Keratinocyte (primary cell): ENCODE measurements at regions not wholly inside any gene's neighbourhood (a gene's known extent, or its start where the extent isn't known, plus 50 kb on each side); places are given as distances from the start of the nearest gene placed in this dataset.

Source experiments
- DNase-seq: peaks from one replicate; pipeline ENCODE4 v3.0.0-alpha.2; 2011; ENCODE audit warnings: low read depth, missing footprints, low spot score
- FAIRE-seq: peaks from 2 replicates; lab custom pipeline; 2011; peaks lifted over from hg19 to GRCh38; lab: Jason Lieb, UNC
- H2AFZ ChIP-seq: 2 replicates; pipeline ENCODE4 v1.6.0; 2012; ENCODE audit warnings: low read length, control low read depth, inconsistent platforms; ENCODE audit not compliant: control insufficient read depth
- H3K27ac ChIP-seq: 2 replicates; pipeline ENCODE4 v1.5.1; 2011; ENCODE audit warnings: low read length; ENCODE audit not compliant: control insufficient read depth, insufficient read depth
- H3K27me3 ChIP-seq: 3 replicates; pipeline ENCODE4 v1.6.0; 2011; ENCODE audit warnings: low read length; ENCODE audit not compliant: control insufficient read depth, insufficient read depth; ENCODE audit errors: extremely low read depth
- H3K36me3 ChIP-seq, 2 experiments: 2 replicates in 1 of 2; 3 replicates in 1 of 2; pipeline ENCODE4 v1.5.1; 2011; ENCODE audit warnings: low read length in 2 of 2, mild to moderate bottlenecking in 1 of 2; ENCODE audit not compliant: control insufficient read depth in 2 of 2, insufficient read depth in 2 of 2; ENCODE audit errors: extremely low read depth in 1 of 2
- H3K4me1 ChIP-seq: 3 replicates; pipeline ENCODE4 v1.5.1; 2011; ENCODE audit warnings: low read length; ENCODE audit not compliant: control insufficient read depth, insufficient read depth; ENCODE audit errors: extremely low read depth
- H3K4me2 ChIP-seq: 3 replicates; pipeline ENCODE4 v1.6.0; 2011; ENCODE audit warnings: low read depth, low read length; ENCODE audit not compliant: control insufficient read depth, insufficient read depth; ENCODE audit errors: extremely low read depth
- H3K4me3 ChIP-seq, 3 experiments: fragments of 200-600 bp in 1 of 3; sonication (generic) in 1 of 3; 2 replicates in 2 of 3; 3 replicates in 1 of 3; pipeline ENCODE4 v1.5.1; 2011 to 2016; ENCODE audit warnings: low read length in 3 of 3, mild to moderate bottlenecking in 3 of 3, control low read depth in 2 of 3, inconsistent platforms in 1 of 3, low read depth in 1 of 3, mixed read lengths in 1 of 3, mixed run types in 1 of 3, moderate library complexity in 1 of 3; ENCODE audit not compliant: control insufficient read depth in 2 of 3, insufficient read depth in 2 of 3; ENCODE audit errors: extremely low read depth in 1 of 3
- H3K79me2 ChIP-seq: 2 replicates; pipeline ENCODE4 v1.6.0; 2012; ENCODE audit warnings: low read length; ENCODE audit not compliant: control insufficient read depth, insufficient read depth
- H3K9ac ChIP-seq: 3 replicates; pipeline ENCODE4 v1.6.0; 2011; ENCODE audit warnings: low read length; ENCODE audit not compliant: control insufficient read depth, insufficient read depth; ENCODE audit errors: extremely low read depth
- H3K9me1 ChIP-seq: 3 replicates; pipeline ENCODE4 v1.6.0; 2011; ENCODE audit warnings: low read length; ENCODE audit not compliant: control insufficient read depth, insufficient read depth; ENCODE audit errors: extremely low read depth
- H3K9me3 ChIP-seq: 2 replicates; pipeline ENCODE4 v1.5.1; 2012; ENCODE audit warnings: low read depth, low read length; ENCODE audit not compliant: control insufficient read depth
- H4K20me1 ChIP-seq: 3 replicates; pipeline ENCODE4 v1.6.0; 2011; ENCODE audit warnings: low read length; ENCODE audit not compliant: control insufficient read depth, insufficient read depth; ENCODE audit errors: extremely low read depth
- EZH2 ChIP-seq: IDR thresholded peaks from one replicate; pipeline ENCODE4 v1.6.1; 2012; ENCODE audit warnings: inconsistent platforms, mild to moderate bottlenecking, low read length, moderate library complexity
- dilution Hi-C: fragments of 300-500 bp; cut with MboI; formaldehyde crosslinking; loops from one replicate; pipeline ENCODE4 v1.7.0; 2020; ENCODE audit warnings: low sequenced_read_pairs; ENCODE audit not compliant: extremely low pct_ligation_motif_present
- TF ChIP-seq, protein P1 (sequence below), 3 experiments: IDR thresholded peaks in 1 of 3; conservative IDR thresholded peaks in 1 of 3; optimal IDR thresholded peaks in 1 of 3; 2 replicates in 2 of 3; 3 replicates in 1 of 3; pipeline versions ENCODE3 to v1.5.1; 2011; ENCODE audit warnings: low read length in 3 of 3, mild to moderate bottlenecking in 3 of 3, moderate library complexity in 2 of 3, control low read depth in 1 of 3, inconsistent platforms in 1 of 3; ENCODE audit not compliant: insufficient read depth in 2 of 3; ENCODE audit errors: extremely low read depth in 1 of 3

- H3K4me1 ChIP-seq, result no peaks in the 10 kb centered on the region
- H2AFZ ChIP-seq, result no peak overlapping the region
- DNase-seq (no peak), FAIRE-seq (no peak)
- no peaks in the 10 kb centered on the region for H3K9me1 ChIP-seq
- H3K36me3 ChIP-seq, result no peaks in the 10 kb centered on the region
- no peak overlapping the region for H3K4me3 ChIP-seq
- TF ChIP-seq, protein P1, sequence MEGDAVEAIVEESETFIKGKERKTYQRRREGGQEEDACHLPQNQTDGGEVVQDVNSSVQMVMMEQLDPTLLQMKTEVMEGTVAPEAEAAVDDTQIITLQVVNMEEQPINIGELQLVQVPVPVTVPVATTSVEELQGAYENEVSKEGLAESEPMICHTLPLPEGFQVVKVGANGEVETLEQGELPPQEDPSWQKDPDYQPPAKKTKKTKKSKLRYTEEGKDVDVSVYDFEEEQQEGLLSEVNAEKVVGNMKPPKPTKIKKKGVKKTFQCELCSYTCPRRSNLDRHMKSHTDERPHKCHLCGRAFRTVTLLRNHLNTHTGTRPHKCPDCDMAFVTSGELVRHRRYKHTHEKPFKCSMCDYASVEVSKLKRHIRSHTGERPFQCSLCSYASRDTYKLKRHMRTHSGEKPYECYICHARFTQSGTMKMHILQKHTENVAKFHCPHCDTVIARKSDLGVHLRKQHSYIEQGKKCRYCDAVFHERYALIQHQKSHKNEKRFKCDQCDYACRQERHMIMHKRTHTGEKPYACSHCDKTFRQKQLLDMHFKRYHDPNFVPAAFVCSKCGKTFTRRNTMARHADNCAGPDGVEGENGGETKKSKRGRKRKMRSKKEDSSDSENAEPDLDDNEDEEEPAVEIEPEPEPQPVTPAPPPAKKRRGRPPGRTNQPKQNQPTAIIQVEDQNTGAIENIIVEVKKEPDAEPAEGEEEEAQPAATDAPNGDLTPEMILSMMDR (optimal IDR thresholded peaks at IDR 0.05 in 1 of 3, IDR thresholded peaks at IDR 0.05 in 1 of 3, conservative IDR thresholded peaks at IDR 0.05 in 1 of 3; ENCODE audit: extremely low read depth in 1 of 3, insufficient read depth in 2 of 3, low read length in 3 of 3), result no peak
- TF ChIP-seq EZH2, result no peak
- no peaks in the 10 kb centered on the region for H3K27me3 ChIP-seq
- H4K20me1 ChIP-seq, result no peaks in the 10 kb centered on the region
- H3K27ac ChIP-seq, result no peak overlapping the region
- no peaks in the 10 kb centered on the region for H3K9me3 ChIP-seq
- H3K79me2 ChIP-seq, result no peaks in the 10 kb centered on the region
- no peak overlapping the region for H3K9ac ChIP-seq
- dilution Hi-C loops, result no loop called here
- H3K4me2 ChIP-seq, result no peak overlapping the region
These were observed 1622.1 kb downstream of the STIM2 start for GRCh38 chr4:28482580-28483270.

DNA sequence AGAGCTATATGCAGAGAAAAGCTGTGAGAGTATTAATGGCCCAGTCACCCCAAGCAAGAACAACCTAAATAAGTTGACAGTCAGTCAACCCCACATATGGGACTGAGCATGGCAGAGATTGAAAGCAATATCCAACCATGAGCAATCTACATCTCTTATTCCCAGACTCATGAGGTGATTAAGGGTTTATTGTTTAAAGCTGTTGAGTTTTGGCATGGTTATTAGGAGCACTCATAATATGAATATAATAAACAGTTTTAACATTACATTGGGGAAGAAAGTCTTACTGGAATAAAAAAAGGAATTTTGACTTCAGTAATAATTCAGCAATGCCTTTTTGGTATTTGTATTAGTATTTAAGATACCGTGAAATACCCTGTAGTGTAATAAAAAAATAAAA is 1627.4 kb downstream of the STIM2 start:
- no peak overlapping the region for H3K4me3 ChIP-seq
- no peaks in the 10 kb centered on the region for H3K36me3 ChIP-seq
- H3K9ac ChIP-seq, result no peak overlapping the region
- no peaks in the 10 kb centered on the region for H3K27me3 ChIP-seq
- FAIRE-seq (no peak), DNase-seq (no peak)
- no peak overlapping the region for H3K4me2 ChIP-seq
- no peak overlapping the region for H3K27ac ChIP-seq
- H3K9me1 ChIP-seq, result no peaks in the 10 kb centered on the region
- dilution Hi-C loops, result no loop called here
- TF ChIP-seq, protein P1 (optimal IDR thresholded peaks at IDR 0.05 in 1 of 3, IDR thresholded peaks at IDR 0.05 in 1 of 3, conservative IDR thresholded peaks at IDR 0.05 in 1 of 3; ENCODE audit: extremely low read depth in 1 of 3, insufficient read depth in 2 of 3, low read length in 3 of 3), result no peak
- no peak for TF ChIP-seq EZH2
- no peaks in the 10 kb centered on the region for H3K9me3 ChIP-seq
- no peaks in the 10 kb centered on the region for H3K4me1 ChIP-seq
- no peaks in the 10 kb centered on the region for H4K20me1 ChIP-seq
- no peaks in the 10 kb centered on the region for H3K79me2 ChIP-seq
- no peak overlapping the region for H2AFZ ChIP-seq
